Small intestine (tissue), 7 donors: ENCODE measurements at regions not wholly inside any gene's neighbourhood (a gene's known extent, or its start where the extent isn't known, plus 50 kb on each side); places are given as distances from the start of the nearest gene placed in this dataset.
A peak's percentile ranks its signal among the peaks of the same experiment; 100 is the strongest.

Experiments used
- DNase-seq, 2 donors: peaks; one replicate each; pipeline versions ENCODE4 v3.0.0 to v3.0.0-alpha.2; 2013
- FAIRE-seq: peaks from 2 replicates; lab custom pipeline; 2012; peaks lifted over from hg19 to GRCh38; lab: Jason Lieb, UNC
- H3K27ac ChIP-seq, 3 donors: one replicate each; pipeline ENCODE4 v1.5.1; 2013; ENCODE audit warnings: low read length in 2 of 3, mild to moderate bottlenecking in 2 of 3, control low read depth in 1 of 3, inconsistent platforms in 1 of 3, low read depth in 1 of 3, moderate library complexity in 1 of 3
- H3K27me3 ChIP-seq, 3 donors: one replicate each; pipeline ENCODE4 v1.6.1; 2013; ENCODE audit warnings: low read length in 3 of 3, inconsistent platforms in 1 of 3; ENCODE audit not compliant: control insufficient read depth in 3 of 3, insufficient read depth in 3 of 3
- H3K36me3 ChIP-seq, 3 donors: one replicate each; pipeline ENCODE4 v1.6.1; 2013; ENCODE audit warnings: low read length in 3 of 3, inconsistent platforms in 1 of 3, low read depth in 1 of 3, mild to moderate bottlenecking in 1 of 3, moderate library complexity in 1 of 3; ENCODE audit not compliant: control insufficient read depth in 3 of 3, insufficient read depth in 2 of 3
- H3K4me1 ChIP-seq, 3 donors: one replicate each; pipeline ENCODE4 v1.6.1; 2013; ENCODE audit warnings: low read length in 2 of 3, inconsistent platforms in 1 of 3, low read depth in 1 of 3, mild to moderate bottlenecking in 1 of 3, moderate library complexity in 1 of 3; ENCODE audit not compliant: control insufficient read depth in 3 of 3, insufficient read depth in 2 of 3
- H3K4me3 ChIP-seq, 3 donors: one replicate each; pipeline ENCODE4 v1.5.1; 2013; ENCODE audit warnings: low read length in 3 of 3, control low read depth in 1 of 3, inconsistent platforms in 1 of 3, low read depth in 1 of 3, mild to moderate bottlenecking in 1 of 3, moderate library complexity in 1 of 3
- H3K9me3 ChIP-seq, 2 donors: one replicate each; pipeline ENCODE4 v1.6.1; 2013; ENCODE audit warnings: low read depth in 1 of 2, low read length in 1 of 2; ENCODE audit not compliant: control insufficient read depth in 2 of 2, insufficient read depth in 1 of 2
- WGBS, 3 donors: extraction: QIAGEN DNeasy Blood & Tissue Kit; methylation state at CpG; one replicate each; pipeline ENCODE4 v1.1.7; 2013; 5-methylcytosine and 5-hydroxymethylcytosine counted together
- donor health status: healthy with polysubstance abuse.
- donor health status: control.
- donor health status: control.
- donor health status: Bipolar disorder and iron deficiency.
- donor health status: healthy.

- Histone ChIP-seq H3K27ac (no peak overlapping the region), H3K9me3 (no peaks in the 10 kb centered on the region), H3K27me3 (peaks cover 0 to 3% (median 0%) of the 10 kb centered on the region in 3 donors), H3K36me3 (no peaks in the 10 kb centered on the region), H3K4me1 (peaks cover 0 to 6% (median 2%) of the 10 kb centered on the region in 3 donors), H3K4me3 (no peak overlapping the region)
- FAIRE-seq (no peak), DNase-seq (no peak)
- 80 to 94% (median 89%) methylated on average over 7 of the region's 7 CpGs for WGBS, 3 donors
Observed at GRCh38 chr11:95706974-95707387, 82.6 kb downstream of the FAM76B start.

GRCh38 chr11:95705485-95706124, 84.0 kb downstream of the FAM76B start:
- Histone ChIP-seq H3K4me1 (peaks cover 0 to 6% (median 2%) of the 10 kb centered on the region in 3 donors), H3K27me3 (no peaks in the 10 kb centered on the region), H3K27ac (no peak overlapping the region), H3K36me3 (no peaks in the 10 kb centered on the region), H3K4me3 (no peak overlapping the region), H3K9me3 (no peaks in the 10 kb centered on the region)
- DNase-seq = peak; percentile 83 to 91
- FAIRE-seq = no peak
- WGBS, 3 donors = 8 to 11% (median 10%) methylated on average over 10 of the region's 10 CpGs

- DNase-seq (peak in 1 of 2 donors; percentile 14), FAIRE-seq (no peak)
- WGBS, 3 donors = 26 to 36% (median 27%) methylated on average over 3 of the region's 3 CpGs
- no peak overlapping the region for H3K4me3 ChIP-seq
- no peaks in the 10 kb centered on the region for H3K36me3 ChIP-seq
- H3K9me3 ChIP-seq = no peaks in the 10 kb centered on the region
- no peaks in the 10 kb centered on the region for H3K27me3 ChIP-seq
- H3K27ac ChIP-seq = no peak overlapping the region
- peaks cover 0 to 6% (median 2%) of the 10 kb centered on the region in 3 donors for H3K4me1 ChIP-seq
Observed at GRCh38 chr11:95704865-95705264, 84.7 kb downstream of the FAM76B start.

- Histone ChIP-seq H3K9me3 (no peaks in the 10 kb centered on the region), H3K4me3 (no peak overlapping the region), H3K36me3 (no peaks in the 10 kb centered on the region), H3K27ac (no peak overlapping the region), H3K4me1 (peaks cover 0 to 6% (median 2%) of the 10 kb centered on the region in 3 donors), H3K27me3 (no peaks in the 10 kb centered on the region)
- DNase-seq = no peak
- WGBS, 3 donors = 63 to 76% (median 68%) methylated on average over 3 of the region's 3 CpGs
- no peak for FAIRE-seq
Observed at GRCh38 chr11:95703049-95703448, 86.5 kb downstream of the FAM76B start.

GRCh38 chr11:95702526-95702925, 87.1 kb downstream of the FAM76B start:
- 44 to 67% (median 56%) methylated on average over 2 of the region's 2 CpGs for WGBS, 3 donors

GRCh38 chr11:95700471-95700817, 89.1 kb downstream of the FAM76B start:
- H3K4me3 ChIP-seq = no peak overlapping the region
- no peaks in the 10 kb centered on the region for H3K36me3 ChIP-seq
- no peak for FAIRE-seq
- no peaks in the 10 kb centered on the region for H3K9me3 ChIP-seq
- DNase-seq = no peak
- 59 to 77% (median 73%) methylated on average over 6 of the region's 6 CpGs for WGBS, 3 donors
- H3K27me3 ChIP-seq = no peaks in the 10 kb centered on the region
- H3K4me1 ChIP-seq = peaks cover 0 to 4% (median 2%) of the 10 kb centered on the region in 3 donors
- H3K27ac ChIP-seq = peak overlapping the region in 1 of 3 donors; percentile 60

More at GRCh38 chr11:95702526-95702925, 87.1 kb downstream of the FAM76B start:
- Histone ChIP-seq H3K27me3 (no peaks in the 10 kb centered on the region), H3K4me3 (no peak overlapping the region), H3K9me3 (no peaks in the 10 kb centered on the region), H3K27ac (no peak overlapping the region), H3K4me1 (peaks cover 0 to 6% (median 2%) of the 10 kb centered on the region in 3 donors), H3K36me3 (no peaks in the 10 kb centered on the region)
- FAIRE-seq (no peak), DNase-seq (peak in 1 of 2 donors; percentile 18)

- WGBS, 3 donors = 50 to 63% (median 58%) methylated on average over 2 of the region's 2 CpGs
- Histone ChIP-seq H3K27me3 (no peaks in the 10 kb centered on the region), H3K4me3 (no peak overlapping the region), H3K4me1 (no peaks in the 10 kb centered on the region), H3K27ac (peak overlapping the region in 1 of 3 donors; percentile 60), H3K36me3 (no peaks in the 10 kb centered on the region), H3K9me3 (no peaks in the 10 kb centered on the region)
- no peak for FAIRE-seq
- DNase-seq = no peak
Observed at GRCh38 chr11:95699631-95700470, 89.7 kb downstream of the FAM76B start.

- 71 to 87% (median 78%) methylated on average over 4 of the region's 4 CpGs for WGBS, 3 donors
- H3K27ac ChIP-seq = no peak overlapping the region
- no peak for FAIRE-seq
Observed at GRCh38 chr11:95698676-95699557, 90.7 kb downstream of the FAM76B start.

More at GRCh38 chr11:95698676-95699557, 90.7 kb downstream of the FAM76B start:
- no peaks in the 10 kb centered on the region for H3K36me3 ChIP-seq
- H3K4me3 ChIP-seq = no peak overlapping the region
- H3K27me3 ChIP-seq = no peaks in the 10 kb centered on the region
- no peaks in the 10 kb centered on the region for H3K4me1 ChIP-seq
- H3K9me3 ChIP-seq = no peaks in the 10 kb centered on the region
- DNase-seq = no peak
